H9 (cell line): ENCODE measurements at regions not wholly inside any gene's neighbourhood (a gene's known extent, or its start where the extent isn't known, plus 50 kb on each side); places are given as distances from the start of the nearest gene placed in this dataset.

Source experiments
- DNase-seq: peaks from one replicate; pipeline ENCODE4 v3.0.0-alpha.2; 2017
- H2AFZ ChIP-seq: one replicate; pipeline ENCODE4 v1.6.1; 2013; ENCODE audit warnings: mild to moderate bottlenecking, low read length, control low read depth, moderate library complexity
- H2AK5ac ChIP-seq: 2 replicates; pipeline ENCODE4 v1.6.1; 2013; ENCODE audit warnings: low read length, control low read depth, mixed read lengths; ENCODE audit not compliant: insufficient read length
- H2BK120ac ChIP-seq: one replicate; pipeline ENCODE4 v1.6.1; 2013; ENCODE audit warnings: low read depth, mild to moderate bottlenecking, low read length, control low read depth, inconsistent platforms; ENCODE audit not compliant: poor library complexity, severe bottlenecking
- H2BK12ac ChIP-seq: 2 replicates; pipeline ENCODE4 v1.6.1; 2013; ENCODE audit warnings: low read length, control low read depth, mixed read lengths, low read depth; ENCODE audit not compliant: insufficient read length
- H2BK15ac ChIP-seq: 2 replicates; pipeline ENCODE4 v1.6.1; 2013; ENCODE audit warnings: low read depth, low read length, control low read depth
- H2BK20ac ChIP-seq: one replicate; pipeline ENCODE4 v1.6.1; 2013; ENCODE audit warnings: low read depth, mild to moderate bottlenecking, low read length, control low read depth, inconsistent platforms; ENCODE audit not compliant: poor library complexity, severe bottlenecking
- H2BK5ac ChIP-seq: 2 replicates; pipeline ENCODE4 v1.6.1; 2013; ENCODE audit warnings: low read length, control low read depth, mixed read lengths; ENCODE audit not compliant: insufficient read length
- H3K14ac ChIP-seq: 2 replicates; pipeline ENCODE4 v1.6.1; 2013; ENCODE audit warnings: low read length, control low read depth; ENCODE audit not compliant: insufficient read depth
- H3K18ac ChIP-seq: 2 replicates; pipeline ENCODE4 v1.6.1; 2013; ENCODE audit warnings: low read depth, mild to moderate bottlenecking, mixed read lengths, low read length, control low read depth; ENCODE audit not compliant: insufficient read length
- H3K23ac ChIP-seq: 2 replicates; pipeline ENCODE4 v1.6.1; 2013; ENCODE audit warnings: low read length, control low read depth, mixed read lengths, low read depth; ENCODE audit not compliant: insufficient read length
- H3K23me2 ChIP-seq: 2 replicates; pipeline ENCODE4 v1.6.1; 2013; ENCODE audit warnings: low read depth, mild to moderate bottlenecking, mixed read lengths, low read length, control low read depth; ENCODE audit not compliant: insufficient read length, poor library complexity, severe bottlenecking
- H3K27ac ChIP-seq: 2 replicates; pipeline ENCODE4 v1.5.1; 2013; ENCODE audit warnings: low read length, control low read depth, mixed read lengths, low read depth; ENCODE audit not compliant: insufficient read length
- H3K27me3 ChIP-seq: 2 replicates; pipeline ENCODE4 v1.6.1; 2013; ENCODE audit warnings: low read length, control low read depth, inconsistent platforms; ENCODE audit not compliant: insufficient read depth
- H3K4ac ChIP-seq: 2 replicates; pipeline ENCODE4 v1.6.1; 2013; ENCODE audit warnings: low read depth, mild to moderate bottlenecking, control low read depth, inconsistent platforms, low read length, moderate library complexity
- H3K4me1 ChIP-seq: 2 replicates; pipeline ENCODE4 v1.6.1; 2013; ENCODE audit warnings: low read length, control low read depth, inconsistent platforms; ENCODE audit not compliant: insufficient read depth
- H3K4me2 ChIP-seq: 2 replicates; pipeline ENCODE4 v1.6.1; 2013; ENCODE audit warnings: low read length, control low read depth, mixed read lengths; ENCODE audit not compliant: insufficient read length, insufficient read depth
- H3K56ac ChIP-seq: 2 replicates; pipeline ENCODE4 v1.6.1; 2013; ENCODE audit warnings: low read depth, mild to moderate bottlenecking, mixed read lengths, low read length, control low read depth; ENCODE audit not compliant: insufficient read length
- H3K79me1 ChIP-seq: 2 replicates; pipeline ENCODE4 v1.6.1; 2013; ENCODE audit warnings: low read depth, mild to moderate bottlenecking, moderate library complexity, low read length, control low read depth, inconsistent platforms; ENCODE audit not compliant: insufficient read depth, poor library complexity, severe bottlenecking
- H3K79me2 ChIP-seq: 2 replicates; pipeline ENCODE4 v1.6.1; 2013; ENCODE audit warnings: low read length, control low read depth, inconsistent platforms; ENCODE audit not compliant: insufficient read depth
- H3K9ac ChIP-seq: 2 replicates; pipeline ENCODE4 v1.6.1; 2013; ENCODE audit warnings: low read length, control low read depth, mixed read lengths; ENCODE audit not compliant: insufficient read length; ENCODE audit errors: extremely low read depth
- H3K9me3 ChIP-seq: one replicate; pipeline ENCODE4 v1.6.1; 2013; ENCODE audit warnings: low read depth, low read length, inconsistent platforms; ENCODE audit not compliant: control insufficient read depth
- H3T11ph ChIP-seq: one replicate; pipeline ENCODE4 v1.6.1; 2013; ENCODE audit warnings: mild to moderate bottlenecking, low read length, control low read depth, inconsistent platforms
- H4K20me1 ChIP-seq: one replicate; pipeline ENCODE4 v1.6.1; 2013; ENCODE audit not compliant: control insufficient read depth, insufficient read length, insufficient read depth
- H4K5ac ChIP-seq: 2 replicates; pipeline ENCODE4 v1.6.1; 2013; ENCODE audit warnings: low read depth, mild to moderate bottlenecking, mixed read lengths, low read length, control low read depth; ENCODE audit not compliant: insufficient read length
- H4K8ac ChIP-seq: replicated peaks from 2 replicates; pipeline ENCODE4 v1.6.1; 2013; ENCODE audit warnings: low read length, control low read depth, mixed read lengths, low read depth; ENCODE audit not compliant: insufficient read length
- H4K91ac ChIP-seq: 2 replicates; pipeline ENCODE4 v1.6.1; 2013; ENCODE audit warnings: low read depth, mild to moderate bottlenecking, moderate library complexity, mixed read lengths, low read length, control low read depth; ENCODE audit not compliant: insufficient read length
- H3K27ac Mint-ChIP-seq, 3 experiments: 2 replicates in 2 of 3; 3 replicates in 1 of 3; pipeline ENCODE4 v1.8.0; 2020 to 2021; ENCODE audit warnings: mixed read lengths in 3 of 3, mild to moderate bottlenecking in 1 of 3, moderate library complexity in 1 of 3
- H3K27me3 Mint-ChIP-seq: 2 replicates; pipeline ENCODE4 v1.8.0; 2021; ENCODE audit warnings: low read depth, mild to moderate bottlenecking, moderate library complexity, mixed read lengths
- H3K36me3 Mint-ChIP-seq, 3 experiments: 2 replicates in 2 of 3; 3 replicates in 1 of 3; pipeline ENCODE4 v1.8.0; 2020 to 2021; ENCODE audit warnings: low read depth in 3 of 3, mixed read lengths in 3 of 3; ENCODE audit not compliant: insufficient read depth in 1 of 3
- H3K4me1 Mint-ChIP-seq, 2 experiments: 2 replicates each; pipeline ENCODE4 v1.8.0; 2020; ENCODE audit warnings: mixed read lengths in 2 of 2
- H3K4me3 Mint-ChIP-seq, 2 experiments: 2 replicates in 1 of 2; 3 replicates in 1 of 2; pipeline ENCODE4 v1.8.0; 2020 to 2021; ENCODE audit warnings: mild to moderate bottlenecking in 2 of 2, mixed read lengths in 2 of 2, moderate library complexity in 1 of 2
- H3K9me3 Mint-ChIP-seq, 2 experiments: 2 replicates in 1 of 2; 3 replicates in 1 of 2; pipeline ENCODE4 v1.8.0; 2020; ENCODE audit warnings: mild to moderate bottlenecking in 2 of 2, mixed read lengths in 2 of 2, moderate library complexity in 1 of 2
- WGBS: extraction: QIAGEN DNeasy Blood & Tissue Kit; methylation state at CpG from one replicate; pipeline ENCODE4 v1.1.7; 2013; ENCODE audit warnings: missing lambda C conversion rate, low lambda C conversion rate, mixed read lengths; ENCODE audit not compliant: insufficient read length; ENCODE audit errors: extremely low coverage; 5-methylcytosine and 5-hydroxymethylcytosine counted together
- TF ChIP-seq, protein P1 (sequence below): fragments of 200-600 bp; sonication (generic); conservative IDR thresholded peaks from 3 replicates; pipeline ENCODE4 v1.8.0; 2021; ENCODE audit warnings: antibody characterized with exemption, mild to moderate bottlenecking

DNA sequence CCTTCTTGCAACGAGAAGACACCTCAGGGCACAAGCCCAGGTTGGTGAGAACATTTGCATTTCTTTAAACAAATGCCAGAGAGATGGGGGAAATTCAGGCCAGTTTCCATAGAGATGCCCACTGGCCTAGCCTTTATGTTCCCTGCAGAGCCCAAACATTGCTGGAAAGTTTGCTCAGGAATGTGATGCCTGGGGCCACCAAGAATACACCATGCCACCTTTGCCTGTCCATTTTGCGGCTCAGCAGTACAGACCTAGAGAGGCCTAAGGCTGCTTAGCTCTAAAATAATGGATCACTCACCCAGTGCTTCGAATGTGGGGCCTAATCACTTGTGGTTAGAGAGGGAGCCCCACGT lies 210.0 kb downstream of the RPLP1 start:
- H3K4me1 ChIP-seq, result no peaks in the 10 kb centered on the region
- H3K23ac ChIP-seq, result no peak overlapping the region
- no peak overlapping the region for H3K9ac ChIP-seq
- H2AFZ ChIP-seq, result no peak overlapping the region
- no peaks in the 10 kb centered on the region for H3K79me1 ChIP-seq
- H3K23me2 ChIP-seq, result no peaks in the 10 kb centered on the region
- Mint-ChIP-seq H3K27ac (no peak overlapping the region), H3K27me3 (peaks cover 2% of the 10 kb centered on the region; the same call in 1 of the 2 replicates), H3K4me3 (no peak overlapping the region), H3K36me3 (no peaks in the 10 kb centered on the region), H3K9me3 (no peaks in the 10 kb centered on the region; a peak in 1 of 5 replicates), H3K4me1 (peaks cover 6 to 16% of the 10 kb centered on the region in 2 experiments; a peak in 3 of 4 replicates)
- no peak overlapping the region for H2BK12ac ChIP-seq
- TF ChIP-seq, protein P1, sequence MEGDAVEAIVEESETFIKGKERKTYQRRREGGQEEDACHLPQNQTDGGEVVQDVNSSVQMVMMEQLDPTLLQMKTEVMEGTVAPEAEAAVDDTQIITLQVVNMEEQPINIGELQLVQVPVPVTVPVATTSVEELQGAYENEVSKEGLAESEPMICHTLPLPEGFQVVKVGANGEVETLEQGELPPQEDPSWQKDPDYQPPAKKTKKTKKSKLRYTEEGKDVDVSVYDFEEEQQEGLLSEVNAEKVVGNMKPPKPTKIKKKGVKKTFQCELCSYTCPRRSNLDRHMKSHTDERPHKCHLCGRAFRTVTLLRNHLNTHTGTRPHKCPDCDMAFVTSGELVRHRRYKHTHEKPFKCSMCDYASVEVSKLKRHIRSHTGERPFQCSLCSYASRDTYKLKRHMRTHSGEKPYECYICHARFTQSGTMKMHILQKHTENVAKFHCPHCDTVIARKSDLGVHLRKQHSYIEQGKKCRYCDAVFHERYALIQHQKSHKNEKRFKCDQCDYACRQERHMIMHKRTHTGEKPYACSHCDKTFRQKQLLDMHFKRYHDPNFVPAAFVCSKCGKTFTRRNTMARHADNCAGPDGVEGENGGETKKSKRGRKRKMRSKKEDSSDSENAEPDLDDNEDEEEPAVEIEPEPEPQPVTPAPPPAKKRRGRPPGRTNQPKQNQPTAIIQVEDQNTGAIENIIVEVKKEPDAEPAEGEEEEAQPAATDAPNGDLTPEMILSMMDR, result no peak
- no peak overlapping the region for H2AK5ac ChIP-seq
- no peak overlapping the region for H4K5ac ChIP-seq
- H3K79me2 ChIP-seq, result no peaks in the 10 kb centered on the region
- no peak overlapping the region for H3K56ac ChIP-seq
- no peak overlapping the region for H3T11ph ChIP-seq
- no peak overlapping the region for H2BK120ac ChIP-seq
- H3K14ac ChIP-seq, result no peak overlapping the region; the same call in 1 of the 2 replicates
- no peak overlapping the region for H4K91ac ChIP-seq
- no peak for DNase-seq
- H3K9me3 ChIP-seq, result no peaks in the 10 kb centered on the region
- no peak overlapping the region for H2BK15ac ChIP-seq
- no peak overlapping the region for H2BK5ac ChIP-seq
- no peaks in the 10 kb centered on the region for H4K20me1 ChIP-seq
- H3K27me3 ChIP-seq, result no peaks in the 10 kb centered on the region
- no peak overlapping the region for H3K4ac ChIP-seq
- H3K27ac ChIP-seq, result no peak overlapping the region
- no peak overlapping the region for H4K8ac ChIP-seq
- WGBS, result no CpG with 5 or more reads among the region's 4 CpGs
- no peak overlapping the region for H3K18ac ChIP-seq
- H3K4me2 ChIP-seq, result no peak overlapping the region
- H2BK20ac ChIP-seq, result no peak overlapping the region
